HG02798 (cell line): ENCODE measurements at regions not wholly inside any gene's neighbourhood (a gene's known extent, or its start where the extent isn't known, plus 50 kb on each side); places are given as distances from the start of the nearest gene placed in this dataset.

Experiments
- ATAC-seq: cut with Tn5 transposase; IDR thresholded peaks from one replicate; pipeline ENCODE4 v1.9.1; 2021; ENCODE audit warnings: mild to moderate bottlenecking; ENCODE audit not compliant: unreplicated experiment, poor library complexity

DNA sequence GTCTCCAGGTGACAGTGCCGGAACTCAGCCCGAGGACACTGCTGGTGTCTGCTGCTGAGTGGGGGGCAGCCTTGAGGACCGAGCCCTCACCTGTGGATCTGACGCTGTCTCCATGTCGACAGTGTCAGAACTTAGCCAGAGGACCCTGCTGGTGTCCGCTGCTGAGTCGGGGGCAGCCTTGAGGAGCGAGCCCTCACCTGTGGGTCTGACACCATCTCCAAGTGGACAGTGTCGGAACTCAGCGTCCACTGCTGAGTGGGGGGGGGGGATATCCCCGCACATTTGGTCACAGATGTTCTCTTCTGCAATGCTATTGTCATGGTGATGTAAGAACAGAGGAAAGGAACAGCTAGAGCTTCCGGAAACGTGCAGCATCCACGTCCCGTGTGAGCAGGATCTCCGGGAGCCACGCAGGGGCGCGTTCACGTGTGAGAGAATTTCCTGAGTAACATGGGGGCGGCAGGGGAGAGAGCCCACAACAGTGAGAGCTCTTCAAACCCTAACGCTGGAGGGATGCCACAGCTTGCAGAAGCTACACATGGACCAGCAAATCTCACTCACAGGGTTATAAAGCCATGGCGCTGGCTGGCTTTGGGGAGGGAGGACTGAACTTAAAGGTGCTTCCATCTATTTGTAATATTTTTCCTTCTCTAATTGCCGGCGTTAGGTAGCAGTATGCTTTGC lies 250.7 kb upstream of the SALL3 start:
- ATAC-seq, result no peak

DNA sequence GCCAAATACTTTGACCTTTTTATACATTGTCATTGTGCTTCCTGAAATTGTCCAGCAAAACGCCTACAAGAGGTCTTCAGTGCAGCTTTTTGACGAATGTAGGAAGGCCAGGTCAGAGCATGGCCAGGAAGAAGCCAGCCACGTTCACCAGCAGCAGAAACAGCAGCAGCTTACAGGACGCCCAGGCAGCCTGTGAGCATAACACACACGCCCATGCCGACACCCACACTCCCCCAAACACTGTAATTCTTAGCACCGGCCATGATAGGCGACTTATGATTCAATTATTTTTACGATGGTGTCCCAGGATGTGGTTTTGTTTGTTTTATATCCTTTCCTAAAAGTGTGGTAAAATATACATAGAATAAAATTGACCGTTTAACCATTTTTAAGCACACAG lies 249.1 kb upstream of the SALL3 start:
- ATAC-seq, result no peak

DNA sequence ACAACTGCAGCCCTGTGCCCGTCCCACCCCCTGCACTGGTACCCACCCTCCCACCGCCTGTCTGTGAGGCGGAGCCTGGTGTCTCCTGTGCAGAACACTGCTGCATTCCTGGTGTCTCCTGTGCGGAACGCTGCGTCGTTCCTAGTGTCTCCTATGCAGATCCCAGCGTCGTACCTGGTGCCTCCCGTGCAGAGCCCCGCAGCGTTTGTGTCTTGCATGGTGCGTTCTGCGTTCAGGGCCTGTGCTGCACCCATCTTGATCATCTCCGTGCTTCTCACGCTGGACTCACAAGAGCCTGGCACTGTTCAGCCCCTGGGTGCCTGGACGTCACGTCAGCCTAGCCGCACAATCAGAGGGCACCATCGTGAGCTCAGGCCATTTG lies 248.6 kb upstream of the SALL3 start:
- ATAC-seq, result no peak

- no peak for ATAC-seq
Observed at GRCh38 chr18:78731398-78732032, 248.1 kb upstream of the SALL3 start.

DNA sequence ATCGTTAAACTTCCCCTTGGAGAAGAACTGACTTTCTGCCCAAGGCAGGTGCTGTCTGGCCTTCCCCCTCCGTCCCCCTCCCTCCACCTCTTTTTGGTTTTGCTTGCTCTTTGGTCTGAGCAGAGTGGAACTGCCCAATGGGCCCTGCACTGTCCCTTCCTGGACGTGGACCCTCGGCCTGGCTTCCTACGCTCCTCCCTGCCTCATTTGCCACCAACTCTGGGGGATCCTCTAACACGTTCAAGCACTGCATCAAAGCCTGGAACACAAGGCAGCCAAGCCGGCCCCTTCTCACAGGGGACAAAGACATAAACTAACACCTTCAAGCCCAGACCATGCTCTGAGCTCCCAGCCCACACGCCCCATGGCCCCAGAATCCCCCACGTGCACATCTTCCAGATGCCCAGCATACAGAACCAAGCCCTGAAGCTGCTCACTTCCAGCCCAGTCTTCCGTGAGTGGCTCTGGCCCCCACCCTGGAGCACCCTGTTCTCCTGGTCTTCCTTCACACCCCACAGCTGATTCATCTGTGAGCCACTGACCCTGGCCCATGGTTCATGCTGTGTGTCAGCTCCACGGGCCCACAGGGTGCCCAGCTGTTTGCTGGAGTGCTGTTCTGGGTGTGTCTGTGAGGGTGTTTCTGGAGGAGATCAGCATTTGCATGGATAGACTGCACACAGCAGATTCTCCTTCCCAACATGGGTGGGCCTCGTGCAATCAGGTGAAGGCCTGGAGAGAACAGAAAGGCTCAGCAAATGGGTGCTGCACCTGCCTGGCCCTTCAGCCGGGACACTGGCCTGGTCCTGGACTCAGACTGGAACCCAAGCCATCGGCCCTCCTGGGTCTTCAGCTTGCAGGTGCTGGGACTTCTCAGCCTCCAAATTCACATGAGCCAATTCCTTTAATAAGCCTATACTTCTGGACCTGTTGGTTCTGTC lies 247.1 kb upstream of the SALL3 start:
- ATAC-seq, result no peak

- ATAC-seq, result no peak
Observed at GRCh38 chr18:78733762-78734613, 245.6 kb upstream of the SALL3 start.

DNA sequence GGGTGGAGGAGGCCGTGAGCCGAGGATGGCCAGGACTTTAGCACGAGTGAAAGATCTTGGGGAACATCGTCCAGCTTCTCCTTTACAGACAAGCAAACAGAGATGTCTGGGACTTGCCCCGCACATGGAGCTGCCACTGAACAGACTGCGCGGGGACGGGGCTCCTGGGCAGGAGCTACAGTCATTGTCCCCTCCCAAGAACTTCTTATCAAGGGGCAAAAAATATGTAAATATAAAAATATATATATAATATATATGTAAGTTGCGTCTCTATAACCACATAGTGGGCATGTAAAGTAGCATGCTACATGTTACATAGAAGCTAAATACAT lies 245.0 kb upstream of the SALL3 start:
- ATAC-seq, result no peak

DNA sequence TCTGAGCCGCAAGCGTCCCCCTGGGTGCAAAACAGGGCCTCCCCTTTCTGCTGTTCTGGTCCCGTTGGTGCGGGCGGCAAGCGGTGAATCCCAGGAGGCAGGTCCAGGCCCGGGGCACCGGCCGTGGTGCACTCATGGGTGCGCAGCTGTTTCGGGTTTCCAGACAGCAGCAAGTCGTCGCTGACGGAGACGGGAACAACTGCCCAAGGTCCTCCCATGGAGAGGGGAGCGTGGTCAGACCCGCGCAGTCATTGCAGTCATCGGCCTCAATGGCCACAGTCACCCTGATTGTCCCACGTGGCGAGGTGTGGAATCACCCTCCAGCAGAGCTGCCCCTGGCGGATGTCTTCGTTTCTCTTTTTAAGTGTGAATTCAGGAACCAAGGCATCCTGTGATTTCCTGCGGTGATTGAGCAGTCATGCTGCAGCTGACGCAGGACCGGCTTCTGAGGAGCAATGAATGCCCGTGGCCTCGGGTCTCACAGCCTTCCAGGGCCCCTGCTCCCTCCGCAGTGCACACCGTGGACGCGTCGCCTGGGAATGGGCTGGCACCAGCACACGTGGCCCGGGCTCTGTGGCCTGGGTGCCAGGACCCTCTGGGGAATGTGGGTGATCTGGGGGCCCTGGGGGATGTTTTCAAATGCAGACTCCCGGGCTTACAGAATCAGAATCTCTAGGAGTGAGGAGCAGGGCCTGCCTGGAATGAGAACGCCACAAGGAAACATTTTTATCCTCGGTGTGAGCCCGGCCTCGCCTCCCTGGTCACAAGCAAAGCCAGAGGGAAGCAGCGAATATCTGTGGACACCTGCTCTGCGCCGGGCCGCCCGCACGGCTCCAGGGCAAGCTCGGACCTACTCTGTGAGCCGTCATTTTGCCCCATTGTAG lies 244.2 kb upstream of the SALL3 start:
- ATAC-seq, result no peak

DNA sequence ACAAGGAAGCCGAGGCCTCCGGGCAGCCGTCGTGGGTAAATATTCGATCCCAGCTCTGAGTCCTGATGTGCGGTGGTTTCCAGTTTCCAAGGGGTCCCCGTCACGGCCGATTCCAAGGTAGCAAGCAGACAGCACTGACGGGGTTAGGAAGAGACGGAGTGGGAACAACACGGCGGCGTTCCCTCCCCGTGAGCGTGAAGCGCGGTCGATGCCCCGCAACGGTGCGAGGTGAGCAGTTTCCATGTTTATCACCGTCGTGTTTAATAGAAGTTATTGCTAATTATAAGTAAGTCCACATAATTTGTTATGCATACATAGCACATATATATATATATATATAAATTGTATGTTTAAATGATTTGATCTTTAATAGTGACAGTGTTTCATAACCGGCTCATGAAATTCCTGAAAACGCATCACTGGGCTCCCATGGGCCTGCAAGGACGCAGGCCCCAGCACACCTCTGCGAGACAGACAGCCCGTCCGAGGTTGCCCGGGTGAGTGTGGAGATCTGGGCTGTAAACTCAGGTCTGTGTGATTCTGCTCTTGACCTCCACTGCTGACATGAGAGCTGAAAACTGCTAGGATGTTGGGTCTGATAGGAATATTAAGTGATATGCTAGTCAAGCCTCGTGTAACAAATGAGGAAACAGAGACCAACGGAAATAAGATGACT lies 243.5 kb upstream of the SALL3 start:
- ATAC-seq, result no peak

- ATAC-seq, result no peak
Observed at GRCh38 chr18:78737006-78737915, 242.4 kb upstream of the SALL3 start.

GRCh38 chr18:78738076-78738690 lies 241.4 kb upstream of the SALL3 start:
- no peak for ATAC-seq

GRCh38 chr18:78739115-78739514 lies 240.5 kb upstream of the SALL3 start:
- ATAC-seq, result no peak

DNA sequence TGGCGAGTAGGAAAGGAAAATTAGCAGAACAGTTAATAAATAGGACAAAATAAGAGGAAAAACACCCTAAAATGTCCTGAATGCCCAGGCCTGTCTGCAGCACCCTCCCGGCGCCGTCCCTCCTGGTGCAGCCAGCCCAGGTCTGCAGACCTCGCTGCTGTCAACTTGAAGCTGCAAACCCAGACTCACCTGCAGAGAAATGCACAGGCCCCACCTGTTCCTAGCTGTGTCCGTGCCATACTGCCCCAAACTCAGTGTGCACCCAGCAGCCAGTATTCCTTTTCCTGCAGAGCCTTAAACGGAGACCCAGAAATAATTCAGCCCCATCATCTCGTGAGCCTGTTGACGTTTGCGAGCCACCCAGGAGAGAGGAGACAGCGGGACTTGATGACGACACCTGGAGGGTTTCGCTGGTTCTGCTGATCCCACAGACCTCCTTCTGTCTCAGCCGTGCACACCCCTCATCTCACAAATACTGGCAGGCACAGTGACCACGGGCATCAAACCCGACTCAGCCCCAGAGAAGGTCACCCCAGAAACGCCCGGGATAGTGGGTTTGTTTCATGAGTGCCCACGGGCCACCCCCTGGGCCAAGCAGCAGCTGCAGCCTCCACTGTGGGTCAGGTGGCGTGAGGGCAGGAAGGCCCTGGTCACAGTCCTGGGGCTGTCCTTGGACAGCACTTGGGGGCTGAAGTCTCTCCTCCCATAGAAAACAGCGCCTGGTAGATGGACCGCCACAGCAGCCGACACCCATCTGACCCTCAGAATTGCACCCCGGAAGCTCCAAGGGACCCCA lies 239.5 kb upstream of the SALL3 start:
- no peak for ATAC-seq

DNA sequence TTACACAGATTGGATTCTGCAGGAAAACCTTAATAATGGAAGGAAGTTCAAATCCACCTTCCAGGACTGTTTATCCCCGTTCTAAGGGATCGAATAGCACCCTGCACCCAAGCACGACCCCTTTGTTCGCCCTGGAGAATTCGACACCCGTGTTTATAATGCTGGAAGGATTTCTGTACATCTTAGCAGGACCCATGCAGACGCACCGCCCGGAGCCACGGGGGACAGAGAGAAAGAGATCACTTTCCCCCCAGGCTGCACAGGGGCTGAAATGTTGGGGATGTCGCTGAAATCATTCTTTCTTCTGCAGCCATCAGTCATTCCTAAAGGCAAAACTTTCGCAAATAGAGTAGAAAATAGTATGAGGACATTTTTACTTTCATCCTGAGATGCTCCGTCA lies 238.7 kb upstream of the SALL3 start:
- ATAC-seq, result no peak

DNA sequence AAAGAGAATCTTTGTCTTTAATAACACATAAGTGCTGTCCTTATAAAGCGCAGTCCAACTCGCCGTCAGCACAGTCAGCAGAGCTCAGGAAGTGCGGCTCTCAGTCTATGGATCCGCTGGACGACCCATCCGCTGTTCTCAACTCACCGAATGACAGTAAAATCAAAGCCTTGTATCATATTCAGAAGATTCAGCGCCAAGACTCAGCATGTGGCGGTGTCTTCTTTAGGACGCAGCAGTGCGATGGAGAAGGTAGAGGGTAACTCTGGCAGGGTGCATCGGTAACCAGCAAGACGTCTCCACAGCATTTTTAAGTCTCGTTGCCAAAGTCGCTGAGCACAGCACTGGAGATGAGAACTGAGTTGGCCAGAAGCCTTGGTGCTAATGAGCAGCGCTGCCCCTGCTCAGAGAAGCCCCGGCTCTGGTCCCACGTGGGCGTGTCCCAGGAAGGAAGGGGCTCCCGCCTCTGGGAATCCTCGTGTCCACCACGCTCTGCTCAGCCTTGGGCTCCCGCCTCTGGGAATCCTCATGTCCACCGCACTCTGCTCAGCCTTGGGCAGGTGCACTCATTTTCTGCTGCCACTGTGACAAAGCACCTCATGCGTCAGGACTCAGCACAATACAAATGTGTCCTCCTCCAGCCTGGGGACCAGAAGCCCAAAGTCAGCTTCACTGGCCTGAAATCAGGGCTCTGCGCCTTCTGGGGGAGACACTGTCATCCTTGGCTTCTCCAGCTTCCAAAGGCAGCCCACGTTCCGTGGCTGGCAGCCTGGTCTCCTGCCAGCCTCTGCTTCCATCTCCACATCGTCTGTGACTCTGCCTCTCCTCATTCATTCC lies 238.0 kb upstream of the SALL3 start:
- no peak for ATAC-seq

DNA sequence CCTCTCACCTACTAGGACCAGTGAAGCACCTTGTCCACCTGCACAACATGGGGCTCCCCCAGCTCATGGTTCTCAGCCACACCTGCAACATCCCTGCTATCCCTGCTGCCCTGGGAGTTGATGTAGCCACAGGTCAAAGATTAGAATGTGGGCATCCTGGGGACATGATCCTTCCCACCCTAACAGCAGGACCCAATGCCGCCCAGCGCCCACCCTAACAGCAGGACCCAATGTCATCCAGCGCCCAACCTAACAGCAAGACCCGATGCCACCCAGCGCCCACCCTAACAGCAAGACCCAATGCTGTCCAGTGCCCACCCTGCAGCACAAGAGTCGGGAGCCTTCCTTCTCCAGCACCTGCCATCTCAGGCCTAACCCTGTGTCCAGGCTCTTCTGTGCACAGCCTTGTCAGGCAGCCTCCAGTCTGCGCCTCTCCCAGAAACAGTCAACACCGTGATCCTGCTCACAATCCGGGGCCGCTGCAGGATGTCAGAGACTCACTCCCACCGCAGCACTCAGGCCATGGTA lies 237.3 kb upstream of the SALL3 start:
- ATAC-seq, result no peak
